ENCODE measurements at regions not wholly inside any gene's neighbourhood (a gene's known extent, or its start where the extent isn't known, plus 50 kb on each side); places are given as distances from the start of the nearest gene placed in this dataset.

DNA sequence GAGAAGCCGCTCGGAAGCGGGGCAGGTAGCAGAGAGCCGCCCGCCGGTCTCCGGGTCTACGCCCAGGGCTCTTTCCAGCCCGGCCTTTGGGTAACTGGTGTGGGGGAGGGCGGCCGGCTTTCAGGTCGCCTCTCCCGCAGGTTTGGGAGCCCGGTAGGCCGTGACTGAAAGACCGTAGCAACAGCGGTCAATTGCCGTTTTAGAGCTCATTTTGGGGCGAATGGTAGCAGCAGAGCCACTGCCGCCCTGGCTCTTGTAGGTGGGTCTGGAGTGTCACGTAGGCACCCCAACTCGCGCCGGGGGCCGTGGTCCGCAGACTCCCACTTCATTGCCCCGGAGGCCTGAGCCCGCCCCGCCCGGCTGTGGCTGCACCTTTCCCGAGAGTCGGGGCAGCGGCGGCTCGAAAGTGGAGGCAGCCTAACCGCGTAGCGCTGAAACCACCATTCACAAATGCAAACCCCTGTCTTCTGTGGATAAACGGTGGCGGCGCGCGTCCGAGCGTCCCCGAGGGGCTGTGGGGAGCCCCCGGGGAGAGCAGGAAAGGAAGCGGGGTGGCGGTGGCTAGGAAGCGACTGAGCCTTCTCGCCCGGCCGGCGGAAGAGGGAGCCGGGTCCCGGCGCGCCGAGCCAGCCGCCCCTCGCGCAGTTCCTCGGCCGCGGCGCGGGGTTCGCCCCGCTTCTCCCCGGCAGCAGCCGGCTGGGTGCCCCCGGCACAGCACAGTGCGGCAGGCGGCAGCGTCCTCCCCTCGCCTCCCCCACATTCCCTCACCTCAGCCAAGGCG is 2185.1 kb upstream of the TENM3 start:
- no peaks in the 10 kb centered on the region for H3K36me3 ChIP-seq
- H3K27me3 ChIP-seq = peaks cover 4 to 64% (median 26%) of the 10 kb centered on the region in 9 donors
- ATAC-seq (no peak), DNase-seq (peak in 2 of 5 donors; percentile 4 to 59)
- peaks cover 0 to 25% (median 8%) of the 10 kb centered on the region in 12 donors for H3K4me1 ChIP-seq
- H3K9me3 ChIP-seq = no peaks in the 10 kb centered on the region
- TF ChIP-seq, protein P1, sequence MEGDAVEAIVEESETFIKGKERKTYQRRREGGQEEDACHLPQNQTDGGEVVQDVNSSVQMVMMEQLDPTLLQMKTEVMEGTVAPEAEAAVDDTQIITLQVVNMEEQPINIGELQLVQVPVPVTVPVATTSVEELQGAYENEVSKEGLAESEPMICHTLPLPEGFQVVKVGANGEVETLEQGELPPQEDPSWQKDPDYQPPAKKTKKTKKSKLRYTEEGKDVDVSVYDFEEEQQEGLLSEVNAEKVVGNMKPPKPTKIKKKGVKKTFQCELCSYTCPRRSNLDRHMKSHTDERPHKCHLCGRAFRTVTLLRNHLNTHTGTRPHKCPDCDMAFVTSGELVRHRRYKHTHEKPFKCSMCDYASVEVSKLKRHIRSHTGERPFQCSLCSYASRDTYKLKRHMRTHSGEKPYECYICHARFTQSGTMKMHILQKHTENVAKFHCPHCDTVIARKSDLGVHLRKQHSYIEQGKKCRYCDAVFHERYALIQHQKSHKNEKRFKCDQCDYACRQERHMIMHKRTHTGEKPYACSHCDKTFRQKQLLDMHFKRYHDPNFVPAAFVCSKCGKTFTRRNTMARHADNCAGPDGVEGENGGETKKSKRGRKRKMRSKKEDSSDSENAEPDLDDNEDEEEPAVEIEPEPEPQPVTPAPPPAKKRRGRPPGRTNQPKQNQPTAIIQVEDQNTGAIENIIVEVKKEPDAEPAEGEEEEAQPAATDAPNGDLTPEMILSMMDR (IDR thresholded peaks at IDR 0.05) = no peak
- no peak for TF ChIP-seq POLR2A (IDR thresholded peaks at IDR 0.05)
- WGBS, 4 donors = 0 to 1% (median 1%) methylated on average over 48 to 77 of the region's 77 CpGs
- no peak overlapping the region for H3K27ac ChIP-seq
- peak overlapping the region in 11 of 12 donors; percentile 25 to 58 (median 47) for H3K4me3 ChIP-seq
- intact Hi-C loops (cut with DNase I) = no loop called here

DNA sequence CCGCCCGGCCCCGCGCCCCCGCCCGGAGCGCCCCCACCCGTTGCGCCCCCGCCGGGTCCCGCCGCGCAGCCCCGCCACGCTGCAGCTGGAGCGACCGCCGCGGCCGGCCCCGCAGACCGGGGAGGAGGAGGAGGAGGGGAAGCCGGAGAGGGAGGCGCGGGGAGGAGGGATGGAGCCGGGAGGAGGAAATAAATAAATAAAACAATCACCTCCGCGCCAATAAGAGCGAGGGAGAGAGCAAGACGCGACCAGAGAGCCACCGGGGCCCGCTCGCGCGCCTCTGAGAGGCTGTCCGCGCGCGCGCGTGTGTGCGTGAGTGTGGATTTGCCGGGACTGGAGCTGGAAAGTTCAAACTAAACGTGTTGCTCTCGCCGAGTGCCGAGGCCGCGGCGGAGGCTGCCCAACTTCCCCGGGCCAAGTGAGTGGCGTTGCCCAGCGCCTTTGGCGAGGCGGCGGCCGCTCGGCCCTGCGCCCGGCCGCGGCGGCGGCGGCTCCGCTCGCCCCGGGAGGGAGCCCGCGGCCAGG is 2184.4 kb upstream of the TENM3 start:
- Histone ChIP-seq H3K27ac (no peak overlapping the region), H3K36me3 (no peaks in the 10 kb centered on the region), H3K9me3 (no peaks in the 10 kb centered on the region), H3K4me1 (peaks cover 0 to 25% (median 8%) of the 10 kb centered on the region in 12 donors), H3K4me3 (peak overlapping the region in 11 of 12 donors; percentile 13 to 58 (median 47)), H3K27me3 (peaks cover 4 to 68% (median 26%) of the 10 kb centered on the region in 9 donors)
- TF ChIP-seq, protein P1 (IDR thresholded peaks at IDR 0.05) = no peak
- TF ChIP-seq POLR2A (IDR thresholded peaks at IDR 0.05) = no peak
- intact Hi-C loops (cut with DNase I) = no loop called here
- 0 to 3% (median 1%) methylated on average over 26 to 72 of the region's 72 CpGs for WGBS, 4 donors
- DNase-seq = peak in 4 of 5 donors; percentile 7 to 63 (median 27)
- peak in 2 of 4 donors; percentile 70 to 71 for ATAC-seq

DNA sequence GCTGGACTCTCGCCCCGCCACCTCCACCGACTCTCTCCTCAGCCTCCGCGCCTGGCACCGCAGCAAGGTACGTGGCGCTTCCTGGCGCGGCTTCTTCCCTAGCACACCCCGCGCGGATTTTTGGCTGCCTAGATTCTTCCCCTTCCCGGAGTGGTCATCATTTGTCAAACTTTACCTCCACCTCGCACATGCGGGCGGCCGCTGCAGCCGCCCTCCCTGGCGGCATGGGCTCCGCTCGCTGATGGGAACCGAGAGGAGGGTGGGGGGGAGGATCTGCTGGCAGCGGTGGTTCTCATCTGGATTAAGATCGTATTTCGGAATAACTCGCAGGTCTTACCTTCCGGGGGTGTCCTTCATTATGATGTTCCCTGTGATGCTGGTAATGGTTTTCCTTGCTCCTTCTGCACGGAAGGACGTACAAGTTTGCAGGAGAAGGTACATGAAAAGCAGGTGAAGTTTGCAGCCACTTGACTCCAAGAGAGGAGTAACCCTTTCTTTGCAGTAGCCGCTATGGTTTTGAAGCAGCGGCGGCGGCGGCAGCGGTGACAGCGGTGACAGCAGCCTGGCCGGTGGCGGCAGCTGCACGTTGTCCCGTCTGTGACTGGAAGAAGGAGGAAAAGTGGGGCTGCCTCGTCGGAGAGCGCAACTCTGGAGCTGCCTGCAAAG is 2183.9 kb upstream of the TENM3 start:
- Histone ChIP-seq H3K4me3 (peak overlapping the region in 11 of 12 donors; percentile 13 to 58 (median 47)), H3K9me3 (no peaks in the 10 kb centered on the region), H3K27me3 (peaks cover 4 to 74% (median 26%) of the 10 kb centered on the region in 9 donors), H3K4me1 (peaks cover 0 to 25% (median 8%) of the 10 kb centered on the region in 12 donors), H3K27ac (no peak overlapping the region), H3K36me3 (no peaks in the 10 kb centered on the region)
- 1 to 2% (median 1%) methylated on average over 35 to 44 of the region's 44 CpGs for WGBS, 4 donors
- DNase-seq = no peak
- intact Hi-C loops (cut with DNase I) = no loop called here
- TF ChIP-seq, protein P1 (IDR thresholded peaks at IDR 0.05) = no peak
- TF ChIP-seq POLR2A (IDR thresholded peaks at IDR 0.05) = no peak
- no peak for ATAC-seq

Measured in heart left ventricle (tissue), 16 donors.